ENCODE measurements at regions not wholly inside any gene's neighbourhood (a gene's known extent, or its start where the extent isn't known, plus 50 kb on each side); places are given as distances from the start of the nearest gene placed in this dataset.

DNA sequence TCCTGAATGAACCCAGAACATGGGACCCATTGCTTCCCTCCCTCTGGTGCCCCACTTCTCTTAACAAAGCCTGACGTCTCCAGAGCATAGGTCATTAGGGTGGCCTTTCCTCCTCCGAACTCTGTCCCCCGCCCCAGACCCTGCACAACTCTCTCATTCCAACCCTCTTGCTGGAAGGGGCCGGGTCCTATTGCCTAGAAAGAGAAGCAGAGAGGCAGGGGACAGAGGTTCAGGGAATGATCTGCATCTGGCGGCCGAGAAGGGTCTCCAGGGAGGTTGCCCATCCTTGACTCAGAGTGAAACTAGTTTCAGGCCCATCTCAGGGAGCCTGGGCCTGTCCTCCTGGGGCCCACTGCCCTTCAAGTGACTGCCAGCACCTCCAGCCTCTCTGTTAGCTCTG lies 79.0 kb downstream of the LINGO1 start:
- ATAC-seq (ENCODE audit: low FRiP score in 2 of 2) (no peak), DNase-seq (no peak)
- Histone ChIP-seq H3K27ac (no peak overlapping the region), H3K4me3 (no peak overlapping the region), H3K27me3 (no peaks in the 10 kb centered on the region), H3K9me3 (no peaks in the 10 kb centered on the region), H3K36me3 (no peaks in the 10 kb centered on the region), H3K4me1 (no peaks in the 10 kb centered on the region)
- TF ChIP-seq CTCF (IDR thresholded peaks at IDR 0.05) (no peak), POLR2A (IDR thresholded peaks at IDR 0.05) (no peak), POLR2AphosphoS5 (IDR thresholded peaks at IDR 0.05) (no peak), EP300 (IDR thresholded peaks at IDR 0.05) (no peak)
- WGBS, 2 donors: 87 to 94% methylated on average over 6 of the region's 6 CpGs

DNA sequence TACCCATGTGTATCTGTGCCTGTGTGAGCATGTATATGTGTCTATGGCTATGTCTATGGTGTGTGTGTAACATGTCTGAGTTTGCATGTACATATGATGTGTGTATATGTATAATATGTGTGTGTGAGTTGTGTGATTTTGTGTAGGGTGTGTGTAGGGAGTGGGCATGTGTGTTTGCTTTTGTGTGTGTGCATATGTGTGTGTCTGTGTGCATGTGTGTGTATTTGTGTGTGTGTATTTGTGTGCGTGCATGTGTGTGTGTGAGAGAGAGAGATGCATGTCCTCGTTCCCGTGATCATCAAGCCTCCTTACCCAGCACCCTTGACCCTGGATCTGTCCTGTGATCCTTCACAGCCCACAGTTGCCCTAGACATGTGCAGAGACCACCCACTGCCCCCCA lies 79.5 kb downstream of the LINGO1 start:
- DNase-seq: no peak
- ATAC-seq (ENCODE audit: low FRiP score in 2 of 2): no peak
- H3K9me3 ChIP-seq: no peaks in the 10 kb centered on the region
- WGBS, 2 donors: 84 to 85% methylated on average over 3 of the region's 3 CpGs
- no peaks in the 10 kb centered on the region for H3K27me3 ChIP-seq
- TF ChIP-seq POLR2A (IDR thresholded peaks at IDR 0.05): no peak
- TF ChIP-seq POLR2AphosphoS5 (IDR thresholded peaks at IDR 0.05): no peak
- no peak for TF ChIP-seq EP300 (IDR thresholded peaks at IDR 0.05)
- no peak for TF ChIP-seq CTCF (IDR thresholded peaks at IDR 0.05)
- H3K36me3 ChIP-seq: no peaks in the 10 kb centered on the region
- no peak overlapping the region for H3K4me3 ChIP-seq
- no peaks in the 10 kb centered on the region for H3K4me1 ChIP-seq
- H3K27ac ChIP-seq: no peak overlapping the region

DNA sequence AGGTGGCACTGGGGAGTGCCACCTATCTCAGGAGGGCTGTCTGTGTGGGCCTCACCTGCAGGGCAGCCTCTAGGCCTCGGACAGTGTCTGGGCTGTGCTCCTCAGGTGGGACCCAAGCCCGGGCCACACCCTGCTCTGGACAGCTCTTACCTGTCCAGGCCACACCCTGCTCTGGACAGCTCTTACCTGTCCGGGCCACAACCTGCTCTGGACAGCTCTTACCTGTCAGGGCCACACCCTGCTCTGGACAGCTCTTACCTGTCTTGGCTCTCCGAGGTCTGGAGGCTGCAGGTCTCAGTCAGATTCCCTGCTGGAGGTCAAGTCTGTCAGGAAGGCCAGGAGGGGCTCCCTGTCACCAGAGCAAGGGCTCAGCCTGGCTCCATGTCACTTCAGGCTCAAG lies 80.6 kb downstream of the LINGO1 start:
- H3K4me3 ChIP-seq: no peak overlapping the region
- ATAC-seq (ENCODE audit: low FRiP score in 2 of 2): no peak
- no peaks in the 10 kb centered on the region for H3K36me3 ChIP-seq
- no peak overlapping the region for H3K27ac ChIP-seq
- no peaks in the 10 kb centered on the region for H3K4me1 ChIP-seq
- TF ChIP-seq CTCF (IDR thresholded peaks at IDR 0.05) (no peak), EP300 (IDR thresholded peaks at IDR 0.05) (no peak), POLR2AphosphoS5 (IDR thresholded peaks at IDR 0.05) (no peak), POLR2A (IDR thresholded peaks at IDR 0.05) (no peak)
- H3K9me3 ChIP-seq: no peaks in the 10 kb centered on the region
- DNase-seq: no peak
- H3K27me3 ChIP-seq: no peaks in the 10 kb centered on the region
- WGBS, 2 donors: 81 to 92% methylated on average over 3 to 4 of the region's 4 CpGs

- Histone ChIP-seq H3K27me3 (no peaks in the 10 kb centered on the region), H3K4me1 (no peaks in the 10 kb centered on the region), H3K27ac (no peak overlapping the region), H3K9me3 (no peaks in the 10 kb centered on the region), H3K4me3 (no peak overlapping the region), H3K36me3 (no peaks in the 10 kb centered on the region)
- DNase-seq (no peak), ATAC-seq (ENCODE audit: low FRiP score in 2 of 2) (no peak)
- no peak for TF ChIP-seq POLR2AphosphoS5 (IDR thresholded peaks at IDR 0.05)
- TF ChIP-seq CTCF (IDR thresholded peaks at IDR 0.05): no peak
- no peak for TF ChIP-seq EP300 (IDR thresholded peaks at IDR 0.05)
- no peak for TF ChIP-seq POLR2A (IDR thresholded peaks at IDR 0.05)
- 82 to 86% methylated on average over 9 to 13 of the region's 13 CpGs for WGBS, 2 donors
Observed at GRCh38 chr15:77550301-77551251, 82.1 kb downstream of the LINGO1 start.

Measured in upper lobe of left lung (tissue), 6 donors.